H1 (cell line): ENCODE measurements at regions not wholly inside any gene's neighbourhood (a gene's known extent, or its start where the extent isn't known, plus 50 kb on each side); places are given as distances from the start of the nearest gene placed in this dataset.
A peak's percentile ranks its signal among the peaks of the same experiment; 100 is the strongest.

ENCODE experiments used
- CTCF ChIA-PET: fragments of 300-600 bp; sonication (Branson Sonifier 250); formaldehyde crosslinking; loops from one replicate; lab custom pipeline; 2021; ENCODE audit not compliant: partially characterized antibody; lab: Charles Lee
- POLR2A ChIA-PET: fragments of 300-600 bp; sonication (Branson Sonifier 250); formaldehyde crosslinking; loops from one replicate; lab custom pipeline; 2021; ENCODE audit warnings: inconsistent platforms; ENCODE audit not compliant: partially characterized antibody; lab: Charles Lee
- DNase-seq, 2 experiments: peaks; one replicate each; pipeline versions ENCODE4 v3.0.0 to v3.0.0-alpha.2; 2010 to 2022; ENCODE audit warnings: low spot score in 2 of 2, low read depth in 1 of 2, mixed read lengths in 1 of 2
- FAIRE-seq: peaks from 2 replicates; lab custom pipeline; 2011; peaks lifted over from hg19 to GRCh38; lab: Jason Lieb, UNC
- H2AFZ ChIP-seq: 2 replicates; pipeline ENCODE4 v1.8.1; 2012; ENCODE audit warnings: low read length, inconsistent platforms
- H2AK5ac ChIP-seq: 2 replicates; pipeline ENCODE4 v1.6.1; 2013; ENCODE audit warnings: low read depth, low read length
- H2BK120ac ChIP-seq: replicated peaks from 2 replicates; pipeline ENCODE3; 2013; ENCODE audit warnings: low read depth, low read length, inconsistent platforms
- H2BK12ac ChIP-seq: 2 replicates; pipeline ENCODE4 v1.6.1; 2013; ENCODE audit warnings: low read depth, low read length
- H2BK15ac ChIP-seq: 2 replicates; pipeline ENCODE4 v1.6.1; 2013; ENCODE audit warnings: low read length
- H2BK20ac ChIP-seq: 2 replicates; pipeline ENCODE4 v1.6.1; 2013; ENCODE audit warnings: low read length
- H2BK5ac ChIP-seq: 2 replicates; pipeline ENCODE4 v1.6.1; 2013; ENCODE audit warnings: low read depth, low read length
- H3K14ac ChIP-seq: 2 replicates; pipeline ENCODE4 v1.6.1; 2013; ENCODE audit warnings: inconsistent platforms; ENCODE audit not compliant: insufficient read length
- H3K18ac ChIP-seq: 2 replicates; pipeline ENCODE4 v1.6.1; 2013; ENCODE audit warnings: low read length; ENCODE audit errors: extremely low read depth
- H3K23ac ChIP-seq: 2 replicates; pipeline ENCODE4 v1.6.1; 2013; ENCODE audit warnings: inconsistent platforms; ENCODE audit not compliant: insufficient read length
- H3K23me2 ChIP-seq: 2 replicates; pipeline ENCODE4 v1.6.1; 2013; ENCODE audit warnings: low read depth, low read length
- H3K27ac ChIP-seq: 2 replicates; pipeline ENCODE4 v1.6.1; 2011; ENCODE audit warnings: low read depth, low read length, inconsistent platforms
- H3K27me3 ChIP-seq, 4 experiments: replicated peaks in 1 of 4; 1 replicate in 1 of 4; 2 replicates in 3 of 4; pipeline versions ENCODE4 v1.6.1 to v1.8.1; 2011 to 2013; ENCODE audit warnings: low read length in 3 of 4, mild to moderate bottlenecking in 3 of 4, inconsistent platforms in 2 of 4, mixed read lengths in 2 of 4, moderate library complexity in 1 of 4; ENCODE audit not compliant: control insufficient read depth in 3 of 4, insufficient read depth in 3 of 4; ENCODE audit errors: extremely low read depth in 1 of 4
- H3K36me3 ChIP-seq, 4 experiments: 2 replicates each; pipeline versions ENCODE4 v1.6.1 to v1.8.1; 2011 to 2013; ENCODE audit warnings: mild to moderate bottlenecking in 4 of 4, low read length in 3 of 4, moderate library complexity in 2 of 4, control low read depth in 1 of 4, inconsistent platforms in 1 of 4; ENCODE audit not compliant: insufficient read depth in 4 of 4, control insufficient read depth in 2 of 4
- H3K4ac ChIP-seq: replicated peaks from 2 replicates; pipeline ENCODE3; 2013; ENCODE audit warnings: low read length, low read depth, mixed read lengths, inconsistent platforms; ENCODE audit not compliant: insufficient read length
- H3K4me1 ChIP-seq, 4 experiments: replicated peaks in 1 of 4; 1 replicate in 1 of 4; 2 replicates in 3 of 4; pipeline versions ENCODE4 v1.6.1 to v1.8.1; 2011 to 2013; ENCODE audit warnings: low read length in 3 of 4, inconsistent platforms in 2 of 4, mixed read lengths in 1 of 4; ENCODE audit not compliant: insufficient read depth in 4 of 4, control insufficient read depth in 3 of 4
- H3K4me2 ChIP-seq, 2 experiments: 2 replicates each; pipeline versions ENCODE4 v1.6.1 to v1.8.1; 2011 to 2013; ENCODE audit warnings: low read depth in 2 of 2, low read length in 2 of 2, control low read depth in 1 of 2, inconsistent platforms in 1 of 2, mild to moderate bottlenecking in 1 of 2; ENCODE audit not compliant: insufficient read depth in 1 of 2
- H3K4me3 ChIP-seq, 4 experiments: fragments of 200-600, 300-600 bp in 1 of 4; sonication (generic), shearing (Covaris generic), sonication (Bioruptor Twin) in 1 of 4; 2 replicates each; pipeline versions ENCODE4 v1.5.1 to v1.8.1; 2011 to 2016; ENCODE audit warnings: low read length in 4 of 4, low read depth in 3 of 4, control low read depth in 2 of 4, inconsistent platforms in 2 of 4, mild to moderate bottlenecking in 2 of 4, mixed read lengths in 1 of 4, moderate library complexity in 1 of 4; ENCODE audit not compliant: insufficient read depth in 2 of 4; ENCODE audit errors: extremely low read depth in 1 of 4
- H3K56ac ChIP-seq: replicated peaks from 2 replicates; pipeline ENCODE3; 2013; ENCODE audit warnings: low read depth, mild to moderate bottlenecking, mixed read lengths, low read length, inconsistent platforms; ENCODE audit not compliant: insufficient read length
- H3K79me1 ChIP-seq: 2 replicates; pipeline ENCODE4 v1.6.1; 2013; ENCODE audit warnings: low read depth, low read length, control low read depth
- H3K79me2 ChIP-seq, 2 experiments: 2 replicates each; pipeline versions ENCODE4 v1.6.1 to v1.8.1; 2012 to 2013; ENCODE audit warnings: low read length in 2 of 2, mild to moderate bottlenecking in 2 of 2, inconsistent platforms in 1 of 2; ENCODE audit not compliant: insufficient read depth in 2 of 2, control insufficient read depth in 1 of 2
- H3K9ac ChIP-seq, 4 experiments: replicated peaks in 1 of 4; 1 replicate in 1 of 4; 2 replicates in 3 of 4; pipeline versions ENCODE4 v1.6.1 to v1.8.1; 2011 to 2013; ENCODE audit warnings: low read depth in 3 of 4, low read length in 3 of 4, control low read depth in 2 of 4, mild to moderate bottlenecking in 2 of 4, moderate library complexity in 2 of 4, inconsistent platforms in 1 of 4; ENCODE audit errors: extremely low read depth in 1 of 4
- H3K9me3 ChIP-seq, 2 experiments: 2 replicates each; pipeline versions ENCODE4 v1.6.1 to v1.8.1; 2012 to 2013; ENCODE audit warnings: mild to moderate bottlenecking in 2 of 2, moderate library complexity in 2 of 2, control low read depth in 1 of 2, inconsistent platforms in 1 of 2, low read depth in 1 of 2, low read length in 1 of 2, mixed read lengths in 1 of 2; ENCODE audit not compliant: insufficient read depth in 2 of 2
- H4K20me1 ChIP-seq, 2 experiments: replicated peaks in 1 of 2; 2 replicates each; pipeline versions ENCODE3 to v1.8.1; 2011 to 2013; ENCODE audit warnings: inconsistent platforms in 2 of 2, low read length in 2 of 2, mild to moderate bottlenecking in 1 of 2; ENCODE audit not compliant: insufficient read depth in 2 of 2, control insufficient read depth in 1 of 2
- H4K5ac ChIP-seq: 2 replicates; pipeline ENCODE4 v1.6.1; 2013; ENCODE audit warnings: low read length, low read depth, mixed read lengths, inconsistent platforms; ENCODE audit not compliant: insufficient read length
- H4K8ac ChIP-seq: 2 replicates; pipeline ENCODE4 v1.8.0; 2013; ENCODE audit warnings: mild to moderate bottlenecking, moderate library complexity, low read length, inconsistent platforms; ENCODE audit not compliant: insufficient read depth; ENCODE audit errors: extremely low read depth
- H4K91ac ChIP-seq: replicated peaks from 2 replicates; pipeline ENCODE3; 2013; ENCODE audit warnings: low read length, mixed read lengths, inconsistent platforms; ENCODE audit not compliant: insufficient read length
- SP1 ChIP-seq: IDR thresholded peaks from 2 replicates; pipeline ENCODE4 v1.6.1; 2011; ENCODE audit warnings: low read depth, low read length
- WGBS, 2 experiments: shearing (Covaris generic) in 1 of 2; methylation state at CpG; one replicate each; pipeline versions ENCODE4 v1.1.6 to v1.1.7; 2013 to 2015; ENCODE audit warnings: low lambda C conversion rate in 2 of 2, mixed read lengths in 2 of 2, inconsistent platforms in 1 of 2, low coverage in 1 of 2, missing lambda C conversion rate in 1 of 2; ENCODE audit not compliant: insufficient replicate concordance in 2 of 2, insufficient coverage in 1 of 2, insufficient read length in 1 of 2; ENCODE audit errors: extremely low coverage in 1 of 2, missing lambda C conversion rate in 1 of 2; 5-methylcytosine and 5-hydroxymethylcytosine counted together

DNA sequence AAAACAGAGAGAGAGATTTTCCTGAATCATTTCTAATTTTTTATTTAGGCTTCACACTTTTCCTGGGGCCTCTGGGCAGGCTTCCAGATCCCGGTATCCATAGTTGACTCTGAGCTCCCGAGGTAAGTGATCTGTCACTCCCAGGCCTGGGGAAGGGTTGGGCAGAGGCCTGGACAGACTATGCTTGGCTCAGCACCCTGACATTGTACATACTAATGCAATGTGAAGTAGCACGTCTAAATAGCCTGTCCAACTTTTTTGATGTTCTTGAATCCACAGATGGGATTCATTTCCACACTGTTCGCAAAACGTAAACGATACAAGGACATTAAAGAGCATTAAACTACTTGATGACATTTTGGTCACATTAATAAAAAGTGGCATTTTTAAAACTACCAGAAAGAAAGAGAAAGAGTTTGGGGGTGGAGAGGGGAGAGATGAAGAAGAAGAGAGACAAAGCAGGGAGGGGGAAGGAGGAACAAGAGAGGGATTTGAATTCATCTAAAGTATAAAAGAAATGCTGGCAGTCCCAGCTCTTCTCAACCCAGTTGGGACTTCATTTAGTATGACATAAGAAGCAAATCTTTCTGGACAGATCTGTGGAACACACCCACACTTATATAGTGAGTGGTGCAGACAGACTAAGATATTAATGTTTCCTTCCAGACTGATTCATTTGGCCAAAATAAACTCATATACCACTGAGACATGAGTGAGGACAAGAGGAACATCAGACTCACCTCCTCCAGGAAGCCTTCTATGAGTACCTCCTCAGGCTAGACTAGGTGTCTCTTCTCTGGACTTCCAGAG lies 514.2 kb downstream of the SOX6 start:
- Histone ChIP-seq H3K27ac (no peak overlapping the region), H3K79me2 (no peaks in the 10 kb centered on the region), H2BK5ac (no peak overlapping the region), H3K4me3 (no peak overlapping the region), H3K36me3 (no peaks in the 10 kb centered on the region), H3K56ac (no peak overlapping the region), H2BK120ac (no peak overlapping the region), H3K18ac (no peak overlapping the region), H2BK20ac (0 out of 2 replicates have a peak overlapping the region, but pooled peaks have one; percentile 9), H3K9ac (no peak overlapping the region), H3K4me2 (no peak overlapping the region), H3K4me1 (peaks cover 0 to 19% (median 14%) of the 10 kb centered on the region in 4 experiments; a peak in 6 of 7 replicates), H4K5ac (no peak overlapping the region), H3K9me3 (no peaks in the 10 kb centered on the region), H2BK12ac (no peak overlapping the region), H3K4ac (no peak overlapping the region), H3K27me3 (no peaks in the 10 kb centered on the region; a peak in 2 of 7 replicates), H4K91ac (no peak overlapping the region), H3K14ac (no peak overlapping the region), H3K23me2 (no peaks in the 10 kb centered on the region), H3K23ac (no peak overlapping the region), H4K20me1 (no peaks in the 10 kb centered on the region), H2BK15ac (no peak overlapping the region), H4K8ac (no peak overlapping the region), H2AFZ (no peak overlapping the region), H2AK5ac (no peak overlapping the region), H3K79me1 (no peaks in the 10 kb centered on the region)
- TF ChIP-seq SP1, result no peak
- WGBS, 2 experiments, result 89% methylated on average over 6 of the region's 6 CpGs; no CpG with 5 or more reads in 1 of the 2 experiments
- no peak for FAIRE-seq
- POLR2A ChIA-PET, result interaction anchor here (0.6 kb wide), 2 partner anchors 573 to 786 kb away, joined by 3 to 4 read pairs; no protein-coding TSS in a partner anchor
- CTCF ChIA-PET, result interaction anchor here (0.6 to 2.2 kb wide), 10 partner anchors 10 to 514 kb away, joined by 3 to 10 read pairs (median 3); no protein-coding TSS in a partner anchor
- DNase-seq, result no peak
